ENCODE measurements at regions not wholly inside any gene's neighbourhood (a gene's known extent, or its start where the extent isn't known, plus 50 kb on each side); places are given as distances from the start of the nearest gene placed in this dataset.

DNA sequence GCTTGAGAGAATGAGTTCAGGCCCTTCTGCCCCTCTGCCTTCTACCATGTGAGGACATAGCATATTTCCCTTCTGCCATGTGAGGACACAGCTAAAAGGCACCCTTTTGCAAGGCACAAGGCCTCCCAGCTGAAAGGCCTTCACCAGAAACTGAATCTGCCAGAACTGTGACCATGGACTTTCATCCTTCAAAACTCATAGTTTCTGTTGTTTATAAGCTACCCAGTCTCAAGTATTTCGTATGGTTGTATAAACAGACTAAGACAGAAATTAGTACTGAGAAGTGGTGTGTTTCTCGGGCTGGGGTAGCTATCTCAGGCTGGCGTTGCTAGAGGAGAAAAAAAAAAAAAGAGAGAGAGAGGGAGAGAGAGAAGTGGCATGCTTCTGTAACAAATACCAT is 368.6 kb downstream of the DMRTA1 start:
- TF ChIP-seq CTCF (IDR thresholded peaks at IDR 0.05) = no peak
- no peak for TF ChIP-seq POLR2A (IDR thresholded peaks at IDR 0.05)

All from prostate gland (tissue), 2 donors.